Activated naive CD8-positive, alpha-beta T cell treated with anti-CD3 and anti-CD28 coated beads for 36 hours (primary cell): ENCODE measurements at regions not wholly inside any gene's neighbourhood (a gene's known extent, or its start where the extent isn't known, plus 50 kb on each side); places are given as distances from the start of the nearest gene placed in this dataset.

Experiments
- DNase-seq: peaks from one replicate; pipeline ENCODE4 v3.0.0; 2021
- H3K27ac Mint-ChIP-seq: one replicate; pipeline ENCODE4 v1.8.0; 2022; ENCODE audit warnings: mild to moderate bottlenecking, moderate library complexity, mixed read lengths
- H3K27me3 Mint-ChIP-seq: one replicate; pipeline ENCODE4 v1.8.0; 2022; ENCODE audit warnings: mild to moderate bottlenecking, mixed read lengths
- H3K36me3 Mint-ChIP-seq: one replicate; pipeline ENCODE4 v1.8.0; 2021; ENCODE audit warnings: mild to moderate bottlenecking, mixed read lengths
- H3K4me1 Mint-ChIP-seq: one replicate; pipeline ENCODE4 v1.8.0; 2021; ENCODE audit warnings: mixed read lengths
- H3K4me3 Mint-ChIP-seq: one replicate; pipeline ENCODE4 v1.8.0; 2022; ENCODE audit warnings: mild to moderate bottlenecking, moderate library complexity, mixed read lengths
- H3K9me3 Mint-ChIP-seq: one replicate; pipeline ENCODE4 v1.8.0; 2022; ENCODE audit warnings: mixed read lengths

DNA sequence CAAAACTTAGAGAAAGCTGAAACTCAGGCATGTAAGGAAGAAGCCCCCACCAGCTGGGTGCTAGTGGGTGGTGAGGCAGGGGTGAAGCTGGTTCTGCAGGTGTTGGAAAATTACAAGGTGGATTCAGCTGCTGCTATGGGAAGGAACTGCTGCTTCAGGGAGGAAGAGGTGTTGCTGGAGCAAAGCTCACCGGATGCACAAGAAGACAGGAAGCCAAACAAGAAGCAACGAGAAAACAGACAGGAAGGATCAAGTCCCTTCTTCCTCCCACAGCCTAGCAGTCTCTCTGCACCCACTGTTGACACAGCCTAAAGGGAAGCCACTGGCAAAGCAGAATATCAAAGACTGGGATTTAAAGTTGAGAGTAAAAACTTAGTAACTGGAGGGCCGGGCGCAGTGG lies 100.2 kb upstream of the JADE1 start:
- H3K27me3 Mint-ChIP-seq = no peaks in the 10 kb centered on the region

DNA sequence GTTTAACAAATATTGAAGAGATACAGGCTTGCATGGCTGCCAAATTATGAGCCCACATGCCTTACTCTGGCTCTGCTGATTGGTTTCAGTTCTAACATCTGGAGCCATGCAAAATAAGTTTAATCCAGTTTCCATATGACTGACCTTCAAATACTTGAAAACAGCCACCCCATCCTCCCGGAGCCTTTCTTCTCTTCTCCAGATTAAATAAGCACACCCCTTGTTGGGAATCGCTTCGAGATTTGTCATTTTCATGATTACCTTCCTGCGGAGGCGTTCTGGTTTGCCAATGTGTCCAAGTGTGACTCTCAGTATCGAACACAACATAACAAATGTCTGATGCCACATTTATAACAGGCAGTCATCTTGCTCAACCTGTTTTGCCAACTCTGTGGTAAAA lies 101.6 kb upstream of the JADE1 start:
- Mint-ChIP-seq H3K9me3 (peaks cover 1% of the 10 kb centered on the region), H3K4me3 (no peak overlapping the region), H3K27ac (no peak overlapping the region), H3K27me3 (no peaks in the 10 kb centered on the region), H3K36me3 (no peaks in the 10 kb centered on the region), H3K4me1 (peaks cover 6% of the 10 kb centered on the region)
- no peak for DNase-seq

More for the DNA sequence above, 100.2 kb upstream of the JADE1 start:
- H3K9me3 Mint-ChIP-seq = peaks cover under 1% of the 10 kb centered on the region
- H3K4me3 Mint-ChIP-seq = no peak overlapping the region
- peaks cover 6% of the 10 kb centered on the region for H3K4me1 Mint-ChIP-seq
- no peak overlapping the region for H3K27ac Mint-ChIP-seq
- no peak for DNase-seq
- no peaks in the 10 kb centered on the region for H3K36me3 Mint-ChIP-seq

DNA sequence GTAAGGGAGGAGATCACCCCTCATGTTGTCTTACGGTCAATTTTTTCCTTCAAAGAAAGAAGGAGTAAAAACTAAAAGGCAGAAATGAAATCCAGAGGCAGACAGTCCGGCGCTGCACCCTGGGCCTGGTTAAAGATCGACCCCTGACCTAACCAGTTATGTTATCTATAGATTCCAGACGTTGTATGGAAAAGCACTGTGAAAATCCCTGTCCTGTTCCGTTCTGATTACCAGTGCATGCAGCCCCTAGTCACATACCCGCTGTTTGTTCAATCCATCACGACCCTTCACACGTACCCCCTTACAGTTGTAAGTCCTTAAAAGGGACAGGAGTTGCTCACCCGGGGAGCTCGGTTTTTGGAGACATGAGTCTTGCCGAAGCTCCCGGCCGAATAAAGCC lies 105.6 kb upstream of the JADE1 start:
- Mint-ChIP-seq H3K4me3 (no peak overlapping the region), H3K27ac (no peak overlapping the region), H3K4me1 (peaks cover under 1% of the 10 kb centered on the region), H3K36me3 (no peaks in the 10 kb centered on the region), H3K27me3 (no peaks in the 10 kb centered on the region), H3K9me3 (peaks cover 1% of the 10 kb centered on the region)
- no peak for DNase-seq

DNA sequence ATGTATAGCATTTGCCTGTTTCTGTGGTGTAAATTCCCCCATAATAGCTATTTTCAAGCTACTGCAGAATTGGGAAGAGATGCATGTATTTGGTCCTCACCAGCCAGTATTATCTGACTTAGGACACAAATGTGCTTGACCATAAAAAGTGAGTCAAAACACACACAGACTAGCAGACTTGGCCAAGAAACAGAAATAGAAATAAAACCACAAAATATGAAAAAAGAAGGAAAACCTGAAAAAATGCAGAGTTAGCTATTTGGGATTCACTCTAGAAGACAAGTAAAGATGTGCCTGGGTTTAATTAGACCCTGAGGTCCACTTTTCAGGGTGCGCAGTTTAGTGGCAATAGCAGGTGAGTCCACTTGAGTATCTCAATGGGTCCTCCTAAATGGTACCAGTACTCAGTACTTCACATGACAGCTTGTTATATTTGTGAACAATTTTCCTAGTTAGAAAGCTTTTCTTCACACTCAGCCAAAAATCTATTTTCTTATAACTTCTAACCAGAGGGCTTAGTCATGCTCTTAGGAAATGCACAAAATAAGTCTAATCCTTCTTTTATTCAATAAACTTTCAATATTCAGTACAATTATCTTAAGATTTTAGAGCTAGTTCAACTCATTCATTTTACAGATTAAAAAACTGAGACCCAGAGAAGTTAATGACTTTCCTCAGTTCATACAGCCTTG lies 108.7 kb upstream of the JADE1 start:
- H3K4me3 Mint-ChIP-seq = no peak overlapping the region

DNA sequence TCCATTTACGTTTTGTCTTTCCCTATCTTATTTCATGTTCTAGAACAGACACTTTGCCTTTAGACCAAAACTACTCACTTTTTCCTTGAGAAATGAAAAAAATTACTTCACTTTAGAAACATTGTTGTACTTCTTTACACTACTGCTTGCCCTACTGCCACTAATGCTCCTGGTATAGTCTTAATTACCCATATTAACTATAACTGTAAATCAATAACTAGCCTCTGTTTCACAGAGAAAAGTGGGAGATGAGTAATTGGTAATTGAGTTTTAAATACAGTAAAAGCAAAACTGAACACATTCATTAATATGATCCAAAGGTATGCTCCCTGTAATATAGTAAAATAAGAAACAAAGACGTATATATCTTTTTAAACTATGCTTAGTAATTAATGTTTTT lies 111.1 kb upstream of the JADE1 start:
- Mint-ChIP-seq H3K4me1 (no peaks in the 10 kb centered on the region), H3K4me3 (no peak overlapping the region), H3K27me3 (no peaks in the 10 kb centered on the region), H3K36me3 (no peaks in the 10 kb centered on the region), H3K27ac (no peak overlapping the region), H3K9me3 (no peaks in the 10 kb centered on the region)
- DNase-seq = no peak

More for the DNA sequence above, 108.7 kb upstream of the JADE1 start:
- Mint-ChIP-seq H3K9me3 (peaks cover 1% of the 10 kb centered on the region), H3K4me1 (no peaks in the 10 kb centered on the region), H3K36me3 (no peaks in the 10 kb centered on the region), H3K27ac (no peak overlapping the region), H3K27me3 (no peaks in the 10 kb centered on the region)
- DNase-seq = no peak

DNA sequence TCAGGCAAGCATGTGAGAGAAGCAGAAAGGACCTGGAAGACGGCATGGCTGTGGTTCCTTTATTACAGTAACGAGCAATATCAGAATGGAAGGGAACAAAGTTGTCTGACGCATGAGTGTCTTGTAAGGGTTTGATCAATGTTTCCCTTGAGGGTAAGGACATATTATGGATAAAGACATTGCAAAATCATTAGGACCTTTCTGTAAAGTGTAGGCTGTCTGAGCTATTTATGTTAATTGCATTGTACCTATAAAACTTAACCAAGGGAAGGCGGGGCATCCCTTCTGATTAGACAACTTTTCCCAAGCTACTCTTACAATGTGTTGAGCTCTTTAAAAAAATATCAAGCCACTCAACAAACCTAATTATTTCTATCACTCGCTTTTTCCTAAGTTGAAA lies 112.2 kb upstream of the JADE1 start:
- Mint-ChIP-seq H3K4me1 (no peaks in the 10 kb centered on the region), H3K9me3 (no peaks in the 10 kb centered on the region), H3K4me3 (no peak overlapping the region), H3K27ac (no peak overlapping the region), H3K27me3 (no peaks in the 10 kb centered on the region), H3K36me3 (no peaks in the 10 kb centered on the region)
- no peak for DNase-seq

DNA sequence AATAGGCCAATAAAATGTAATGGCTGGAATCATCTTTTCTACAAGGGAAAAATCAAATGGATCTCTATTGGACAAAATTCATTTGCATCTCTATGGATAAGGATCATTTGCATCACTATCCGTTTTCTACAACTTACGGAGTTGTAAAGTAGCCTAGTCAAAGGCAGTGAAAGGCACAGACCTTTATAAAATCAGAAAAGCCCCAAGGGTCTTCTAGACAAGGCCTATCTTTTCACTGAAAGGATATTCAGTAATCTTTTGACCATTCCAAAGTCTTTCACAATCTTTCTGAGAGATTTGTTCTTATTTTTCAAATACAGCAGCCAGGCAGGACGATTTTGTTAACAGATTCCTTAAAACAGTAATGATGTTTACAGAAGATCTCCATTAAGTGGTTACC lies 119.5 kb upstream of the JADE1 start:
- Mint-ChIP-seq H3K4me1 (no peaks in the 10 kb centered on the region), H3K36me3 (no peaks in the 10 kb centered on the region), H3K4me3 (no peak overlapping the region), H3K9me3 (no peaks in the 10 kb centered on the region), H3K27ac (no peak overlapping the region), H3K27me3 (no peaks in the 10 kb centered on the region)
- DNase-seq = no peak

DNA sequence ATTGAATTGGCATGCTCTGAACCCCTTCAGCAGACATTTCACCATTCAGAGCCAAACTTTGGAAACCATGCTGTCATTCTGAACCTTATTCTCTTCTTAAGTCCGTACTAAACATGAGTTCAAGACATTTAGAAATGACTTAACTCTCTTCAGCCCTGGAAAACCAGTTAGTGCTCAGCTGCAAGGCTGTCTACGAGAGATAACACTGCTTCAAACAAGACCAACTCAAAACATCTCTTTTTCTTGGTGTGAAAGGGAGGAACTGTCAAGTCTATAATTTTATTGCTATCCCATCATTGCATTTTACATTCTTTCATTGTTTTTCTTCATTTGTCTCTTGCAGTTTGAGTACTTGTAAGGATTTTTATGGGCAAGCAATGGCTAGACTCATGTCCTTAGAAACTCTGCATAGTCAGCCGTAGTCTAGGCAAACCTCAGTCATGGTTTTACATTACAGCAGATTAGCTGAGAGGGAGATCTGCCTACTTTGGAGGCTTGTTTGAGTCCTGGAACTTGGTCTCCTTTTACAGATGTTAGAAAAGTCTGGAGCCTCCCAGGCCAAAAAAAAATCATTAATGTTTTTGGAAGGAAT lies 120.6 kb upstream of the JADE1 start:
- no peaks in the 10 kb centered on the region for H3K27me3 Mint-ChIP-seq
- no peak overlapping the region for H3K4me3 Mint-ChIP-seq
- no peak for DNase-seq
- no peaks in the 10 kb centered on the region for H3K9me3 Mint-ChIP-seq
- no peak overlapping the region for H3K27ac Mint-ChIP-seq
- no peaks in the 10 kb centered on the region for H3K4me1 Mint-ChIP-seq
- H3K36me3 Mint-ChIP-seq = no peaks in the 10 kb centered on the region

DNA sequence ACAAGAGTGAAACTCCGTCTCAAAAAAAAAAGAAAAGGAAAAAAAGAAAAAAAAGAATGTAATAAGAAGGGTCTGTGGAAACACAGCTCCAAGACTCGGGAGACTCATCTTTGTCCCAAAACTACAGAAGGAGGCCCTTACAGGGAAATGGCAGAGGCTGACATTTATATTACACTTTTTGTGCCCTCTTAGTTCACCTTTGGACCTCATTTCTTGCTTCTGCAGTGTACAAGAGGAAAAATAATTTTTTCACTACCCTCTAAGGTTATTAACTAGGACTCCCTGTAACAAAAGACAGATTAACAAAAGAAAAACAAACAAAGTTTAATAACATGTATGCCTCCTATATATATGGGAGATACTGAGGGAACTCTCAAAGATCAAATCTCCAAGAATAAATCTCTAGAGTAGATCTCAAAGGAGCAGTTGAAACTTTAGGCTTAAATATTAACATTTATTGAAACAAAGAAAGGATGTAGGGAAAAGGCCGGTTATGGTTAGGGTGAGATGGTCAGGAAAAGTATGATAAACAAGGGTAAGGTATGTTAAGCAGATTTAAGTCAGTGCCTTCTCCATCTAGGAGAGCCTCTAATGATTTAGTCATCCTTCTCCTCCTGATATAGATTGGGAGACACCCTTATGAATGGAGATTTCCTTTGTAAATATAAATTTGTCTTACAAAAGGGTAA lies 121.3 kb upstream of the JADE1 start:
- no peaks in the 10 kb centered on the region for H3K36me3 Mint-ChIP-seq
- no peaks in the 10 kb centered on the region for H3K9me3 Mint-ChIP-seq
- no peak for DNase-seq
- H3K27me3 Mint-ChIP-seq = peaks cover 2% of the 10 kb centered on the region
- no peak overlapping the region for H3K27ac Mint-ChIP-seq
- H3K4me1 Mint-ChIP-seq = no peaks in the 10 kb centered on the region
- no peak overlapping the region for H3K4me3 Mint-ChIP-seq

DNA sequence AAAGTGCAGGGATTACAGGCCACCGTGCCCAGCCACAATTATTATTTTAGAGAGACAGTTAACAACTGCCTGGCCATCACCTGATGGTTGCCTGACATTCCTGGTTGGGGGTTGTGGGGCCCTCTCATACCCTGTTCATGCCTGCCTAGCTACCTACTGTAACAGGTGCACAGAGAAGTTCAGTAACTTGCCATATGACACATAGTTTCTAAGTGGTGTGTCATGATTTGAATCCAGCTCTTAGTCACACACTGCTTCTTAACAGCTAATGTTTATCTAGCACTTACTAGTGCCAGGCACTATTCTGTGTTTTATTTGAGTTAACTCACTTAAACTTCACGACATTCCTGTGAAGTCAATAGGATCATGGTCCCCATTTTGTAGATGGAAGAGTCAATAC lies 122.7 kb upstream of the JADE1 start:
- no peaks in the 10 kb centered on the region for H3K36me3 Mint-ChIP-seq
- no peak for DNase-seq
- no peak overlapping the region for H3K27ac Mint-ChIP-seq

DNA sequence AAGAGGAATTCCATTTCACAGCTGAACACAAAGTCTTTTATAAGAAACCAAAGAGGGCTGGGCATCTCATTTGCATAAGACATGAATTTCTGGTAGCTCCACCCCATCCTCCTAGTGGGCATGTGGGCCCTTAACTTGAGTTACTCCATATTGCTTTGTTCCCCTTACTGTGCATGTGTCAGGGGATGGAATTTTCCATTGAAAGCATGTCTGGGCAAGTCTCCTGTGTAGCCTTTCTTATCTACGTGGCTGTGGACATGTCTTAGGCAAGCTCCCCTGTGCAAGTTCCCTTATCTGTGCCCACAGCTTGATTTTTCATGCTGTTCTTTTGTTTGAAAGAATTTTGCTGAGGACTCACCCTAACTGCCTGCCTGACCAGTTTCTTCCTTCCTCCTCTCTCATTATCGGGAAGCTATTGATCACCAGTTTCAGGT lies 123.5 kb upstream of the JADE1 start:
- H3K4me3 Mint-ChIP-seq = no peak overlapping the region
- H3K9me3 Mint-ChIP-seq = no peaks in the 10 kb centered on the region
- H3K36me3 Mint-ChIP-seq = no peaks in the 10 kb centered on the region
- H3K4me1 Mint-ChIP-seq = no peaks in the 10 kb centered on the region
- no peak for DNase-seq
- peaks cover 8% of the 10 kb centered on the region for H3K27me3 Mint-ChIP-seq
- no peak overlapping the region for H3K27ac Mint-ChIP-seq

More for the DNA sequence above, 122.7 kb upstream of the JADE1 start:
- Mint-ChIP-seq H3K4me1 (no peaks in the 10 kb centered on the region), H3K9me3 (no peaks in the 10 kb centered on the region), H3K4me3 (no peak overlapping the region), H3K27me3 (peaks cover 8% of the 10 kb centered on the region)

DNA sequence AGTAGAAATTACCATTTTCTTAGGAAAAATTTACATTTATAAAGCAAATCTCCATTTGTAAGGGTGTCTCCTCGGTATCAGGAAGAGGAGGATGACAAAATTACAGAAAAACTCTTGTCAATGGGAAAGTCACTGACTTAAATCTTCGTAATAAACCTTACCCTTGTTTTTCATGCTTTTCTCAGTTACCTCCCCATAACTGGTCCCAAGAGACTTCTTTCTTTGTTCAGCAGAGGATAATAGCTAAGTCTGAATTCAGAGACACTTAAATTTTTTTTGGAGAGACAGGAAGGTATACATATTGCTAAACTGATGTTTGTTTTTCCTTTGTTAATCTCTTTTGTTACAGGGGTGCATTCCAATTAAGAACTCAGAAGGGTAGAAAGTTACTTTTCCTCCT lies 125.5 kb upstream of the JADE1 start:
- H3K27me3 Mint-ChIP-seq = peaks cover 8% of the 10 kb centered on the region
- no peaks in the 10 kb centered on the region for H3K4me1 Mint-ChIP-seq
- no peaks in the 10 kb centered on the region for H3K36me3 Mint-ChIP-seq
- no peak overlapping the region for H3K27ac Mint-ChIP-seq
- no peak for DNase-seq
- H3K9me3 Mint-ChIP-seq = no peaks in the 10 kb centered on the region
- no peak overlapping the region for H3K4me3 Mint-ChIP-seq

DNA sequence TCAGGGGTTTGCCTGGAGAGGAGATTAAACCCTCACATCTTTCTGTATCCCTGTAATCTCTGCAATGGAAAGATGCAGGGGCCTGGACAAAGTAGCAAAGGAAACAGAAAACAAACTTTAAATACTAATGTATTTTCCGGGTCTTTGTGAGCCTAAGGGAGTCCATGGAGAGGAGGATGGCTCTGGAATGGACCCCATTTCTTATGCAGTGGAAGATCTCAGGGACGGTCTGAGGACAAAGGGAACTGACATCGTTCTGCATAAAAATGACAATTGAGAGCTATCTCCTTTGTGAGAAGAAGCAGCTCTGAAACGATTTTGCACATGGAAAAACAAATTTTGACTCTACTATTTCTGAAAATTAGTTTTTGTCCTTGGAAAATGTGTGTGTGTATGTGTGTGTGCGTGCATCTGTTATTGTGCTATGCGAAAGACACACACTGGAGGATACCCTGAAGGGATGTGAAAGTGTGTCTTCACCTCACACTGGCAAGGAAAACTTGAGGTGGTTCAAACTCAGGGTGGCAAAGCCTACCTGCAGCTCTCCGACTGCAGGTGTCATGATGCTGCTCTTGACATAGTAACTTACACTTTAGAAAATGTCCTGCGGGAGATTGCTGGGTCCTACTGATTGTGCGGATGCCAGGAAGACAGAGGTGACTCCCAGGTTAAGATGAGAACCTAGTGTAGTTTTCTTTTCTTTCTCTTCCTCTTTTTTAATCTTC lies 126.4 kb upstream of the JADE1 start:
- no peak overlapping the region for H3K27ac Mint-ChIP-seq
- H3K36me3 Mint-ChIP-seq = no peaks in the 10 kb centered on the region
- no peaks in the 10 kb centered on the region for H3K9me3 Mint-ChIP-seq
- H3K4me3 Mint-ChIP-seq = no peak overlapping the region
- H3K4me1 Mint-ChIP-seq = no peaks in the 10 kb centered on the region
- no peak for DNase-seq
- peaks cover 8% of the 10 kb centered on the region for H3K27me3 Mint-ChIP-seq

DNA sequence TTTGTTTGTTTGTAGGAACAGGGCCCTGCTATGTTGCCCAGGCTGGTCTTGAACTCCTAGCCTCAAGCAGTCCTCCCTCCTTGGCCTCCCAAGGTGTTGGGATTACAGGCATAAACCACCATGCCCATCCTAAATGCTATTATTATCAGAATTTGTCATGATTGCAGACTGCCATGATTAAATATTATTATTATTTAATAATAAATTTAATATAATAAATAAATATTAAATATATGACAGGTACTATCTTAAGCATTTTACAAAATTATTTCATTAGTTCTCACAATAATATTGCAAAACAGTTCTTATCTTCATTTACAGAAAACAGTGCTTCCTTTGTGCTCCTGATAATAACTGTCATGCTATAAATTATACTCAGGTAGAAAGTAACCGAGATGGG lies 133.4 kb upstream of the JADE1 start:
- no peak overlapping the region for H3K27ac Mint-ChIP-seq
- peaks cover 8% of the 10 kb centered on the region for H3K27me3 Mint-ChIP-seq
- DNase-seq = no peak
- H3K36me3 Mint-ChIP-seq = no peaks in the 10 kb centered on the region
- H3K4me1 Mint-ChIP-seq = no peaks in the 10 kb centered on the region
- H3K9me3 Mint-ChIP-seq = no peaks in the 10 kb centered on the region
- H3K4me3 Mint-ChIP-seq = no peak overlapping the region

DNA sequence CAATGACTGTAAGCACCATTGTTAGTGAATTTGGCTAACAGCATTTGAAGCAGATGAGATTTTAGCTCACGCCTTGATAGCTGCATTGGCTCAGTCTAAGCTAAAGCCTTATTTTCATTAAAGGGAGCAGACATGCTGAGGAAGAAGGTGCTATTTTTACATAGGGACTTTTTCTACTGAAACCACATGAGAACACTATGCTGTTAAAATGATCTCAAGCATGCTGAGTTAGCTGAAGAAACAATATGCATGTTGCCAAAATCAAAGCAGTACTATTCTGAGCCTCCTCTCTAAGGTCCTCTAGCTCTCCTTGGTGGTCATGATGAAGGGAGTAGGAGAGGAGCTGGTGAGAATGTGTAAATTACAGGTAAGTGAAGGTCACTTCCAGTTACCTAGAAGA lies 134.4 kb upstream of the JADE1 start:
- Mint-ChIP-seq H3K4me1 (no peaks in the 10 kb centered on the region), H3K27me3 (peaks cover 8% of the 10 kb centered on the region), H3K9me3 (no peaks in the 10 kb centered on the region), H3K27ac (no peak overlapping the region), H3K36me3 (no peaks in the 10 kb centered on the region), H3K4me3 (no peak overlapping the region)
- no peak for DNase-seq
